T-cell (primary cell): ENCODE measurements at regions not wholly inside any gene's neighbourhood (a gene's known extent, or its start where the extent isn't known, plus 50 kb on each side); places are given as distances from the start of the nearest gene placed in this dataset.

Experiments
- ATAC-seq, 4 experiments: fragments of 200-7000 bp in 3 of 4; fragments of 150-1000 bp in 1 of 4; cut with Tn5 transposase; replicated peaks in 1 of 4; 1 replicate in 3 of 4; 2 replicates in 1 of 4; pipeline ENCODE4 v1.10.0; 2021; ENCODE audit warnings: moderate library complexity in 3 of 4, mild to moderate bottlenecking in 2 of 4, moderate number of reproducible peaks in 1 of 4
- CTCF ChIA-PET, 2 donors: fragments of 300-600 bp; sonication (Branson Sonifier 250); formaldehyde crosslinking; loops; one replicate each; lab custom pipeline; 2022; ENCODE audit warnings: antibody characterized with exemption in 2 of 2; lab: Charles Lee
- POLR2A ChIA-PET, 2 donors: fragments of 300-600 bp; sonication (Branson Sonifier 250); formaldehyde crosslinking; loops; one replicate each; lab custom pipeline; 2022; ENCODE audit warnings: antibody characterized with exemption in 2 of 2; lab: Charles Lee
- DNase-seq, 35 experiments: peaks; one replicate each; pipeline versions ENCODE4 v3.0.0 to v3.0.0-alpha.2; 2013 to 2023
- H3K27ac ChIP-seq: one replicate; pipeline ENCODE4 v1.5.1; 2013; ENCODE audit warnings: low read length
- H3K27me3 ChIP-seq, 2 experiments: replicated peaks in 1 of 2; 1 replicate in 1 of 2; 2 replicates in 1 of 2; pipeline versions ENCODE4 v1.6.1 to v1.7.0; 2013; ENCODE audit warnings: low read length in 1 of 2, mixed read lengths in 1 of 2; ENCODE audit not compliant: control insufficient read depth in 2 of 2, insufficient read depth in 2 of 2; ENCODE audit errors: extremely low read depth in 1 of 2
- H3K36me3 ChIP-seq, 2 donors: 1 replicate in 1 of 2; 2 replicates in 1 of 2; pipeline versions ENCODE4 v1.6.1 to v1.7.0; 2013; ENCODE audit warnings: low read length in 1 of 2; ENCODE audit not compliant: control insufficient read depth in 2 of 2, insufficient read depth in 1 of 2; ENCODE audit errors: extremely low read depth in 1 of 2
- H3K4me1 ChIP-seq, 2 experiments: 1 replicate in 1 of 2; 2 replicates in 1 of 2; pipeline versions ENCODE4 v1.6.1 to v1.7.0; 2013; ENCODE audit warnings: low read length in 2 of 2, mixed read lengths in 1 of 2; ENCODE audit not compliant: insufficient read depth in 2 of 2, control insufficient read depth in 1 of 2; ENCODE audit errors: extremely low read depth in 1 of 2
- H3K4me3 ChIP-seq, 2 donors: 1 replicate in 1 of 2; 2 replicates in 1 of 2; pipeline versions ENCODE4 v1.5.1 to v1.7.0; 2013; ENCODE audit warnings: mild to moderate bottlenecking in 2 of 2, low read length in 1 of 2, moderate library complexity in 1 of 2; ENCODE audit not compliant: control insufficient read depth in 1 of 2; ENCODE audit errors: extremely low read depth in 1 of 2
- H3K9me3 ChIP-seq: 2 replicates; pipeline ENCODE4 v1.7.0; 2013
- H3K27ac Mint-ChIP-seq, 2 donors: one replicate each; pipeline ENCODE4 v1.8.0; 2020 to 2021; ENCODE audit warnings: mild to moderate bottlenecking in 2 of 2, mixed read lengths in 2 of 2
- H3K27me3 Mint-ChIP-seq, 2 donors: one replicate each; pipeline ENCODE4 v1.8.0; 2021 to 2022; ENCODE audit warnings: mixed read lengths in 2 of 2
- H3K36me3 Mint-ChIP-seq: one replicate; pipeline ENCODE4 v1.8.0; 2021; ENCODE audit warnings: mixed read lengths
- H3K4me1 Mint-ChIP-seq, 3 donors: one replicate each; pipeline ENCODE4 v1.8.0; 2020 to 2022; ENCODE audit warnings: mixed read lengths in 3 of 3, mild to moderate bottlenecking in 1 of 3
- H3K4me3 Mint-ChIP-seq, 3 donors: one replicate each; pipeline ENCODE4 v1.8.0; 2020 to 2022; ENCODE audit warnings: mild to moderate bottlenecking in 3 of 3, mixed read lengths in 3 of 3, moderate library complexity in 3 of 3
- H3K9me3 Mint-ChIP-seq, 3 donors: one replicate each; pipeline ENCODE4 v1.8.0; 2020 to 2022; ENCODE audit warnings: mixed read lengths in 3 of 3
- WGBS: methylation state at CpG from one replicate; pipeline ENCODE4 v1.1.5; 2013; ENCODE audit warnings: missing lambda C conversion rate; ENCODE audit not compliant: insufficient coverage; 5-methylcytosine and 5-hydroxymethylcytosine counted together

GRCh38 chr2:221096706-221097567 lies 475.2 kb downstream of the EPHA4 start:
- ChIA-PET CTCF (no interaction called here), POLR2A (no interaction called here)
- H3K27me3 ChIP-seq, result peaks cover 0 to 7% of the 10 kb centered on the region in 2 experiments
- WGBS, result 81% methylated on average over 2 of the region's 10 CpGs
- no peaks in the 10 kb centered on the region for H3K9me3 ChIP-seq
- ATAC-seq, result no peak
- no peak overlapping the region for H3K27ac ChIP-seq
- Mint-ChIP-seq H3K27ac (no peak overlapping the region), H3K4me1 (no peaks in the 10 kb centered on the region), H3K27me3 (peaks cover 1 to 7% of the 10 kb centered on the region in 2 donors), H3K36me3 (no peaks in the 10 kb centered on the region), H3K9me3 (no peaks in the 10 kb centered on the region), H3K4me3 (no peak overlapping the region)
- DNase-seq, result no peak
- H3K36me3 ChIP-seq, result no peaks in the 10 kb centered on the region
- no peak overlapping the region for H3K4me3 ChIP-seq
- H3K4me1 ChIP-seq, result no peaks in the 10 kb centered on the region

GRCh38 chr2:221097568-221097915 lies 474.6 kb downstream of the EPHA4 start:
- CTCF ChIA-PET, result no interaction called here
- POLR2A ChIA-PET, result no interaction called here
- Mint-ChIP-seq H3K27me3 (peaks cover 1 to 7% of the 10 kb centered on the region in 2 donors), H3K4me3 (no peak overlapping the region), H3K27ac (no peak overlapping the region), H3K4me1 (no peaks in the 10 kb centered on the region), H3K9me3 (no peaks in the 10 kb centered on the region), H3K36me3 (no peaks in the 10 kb centered on the region)
- DNase-seq, result no peak
- no peak overlapping the region for H3K27ac ChIP-seq
- H3K4me3 ChIP-seq, result no peak overlapping the region
- WGBS, result 100% methylated on average over 1 of the region's 1 CpG
- no peaks in the 10 kb centered on the region for H3K36me3 ChIP-seq
- H3K9me3 ChIP-seq, result no peaks in the 10 kb centered on the region
- ATAC-seq, result no peak
- no peaks in the 10 kb centered on the region for H3K4me1 ChIP-seq
- H3K27me3 ChIP-seq, result peaks cover 0 to 7% of the 10 kb centered on the region in 2 experiments

GRCh38 chr2:221097949-221098348 lies 474.2 kb downstream of the EPHA4 start:
- ATAC-seq, result no peak
- Histone ChIP-seq H3K27me3 (peaks cover 0 to 7% of the 10 kb centered on the region in 2 experiments), H3K27ac (no peak overlapping the region), H3K4me1 (no peaks in the 10 kb centered on the region), H3K9me3 (no peaks in the 10 kb centered on the region), H3K4me3 (no peak overlapping the region), H3K36me3 (no peaks in the 10 kb centered on the region)
- H3K27ac Mint-ChIP-seq, result no peak overlapping the region
- no peak overlapping the region for H3K4me3 Mint-ChIP-seq
- H3K9me3 Mint-ChIP-seq, result no peaks in the 10 kb centered on the region
- POLR2A ChIA-PET, result no interaction called here
- no peaks in the 10 kb centered on the region for H3K36me3 Mint-ChIP-seq
- no peaks in the 10 kb centered on the region for H3K4me1 Mint-ChIP-seq
- H3K27me3 Mint-ChIP-seq, result peaks cover 1 to 3% of the 10 kb centered on the region in 2 donors
- 62% methylated on average over 4 of the region's 7 CpGs for WGBS
- DNase-seq, result no peak
- CTCF ChIA-PET, result no interaction called here

- ChIA-PET POLR2A (no interaction called here), CTCF (no interaction called here)
- peaks cover 0 to 6% (median 0%) of the 10 kb centered on the region in 3 donors for H3K4me1 Mint-ChIP-seq
- 70% methylated on average over 6 of the region's 11 CpGs for WGBS
- DNase-seq (no peak), ATAC-seq (no peak)
- H3K4me1 ChIP-seq, result no peaks in the 10 kb centered on the region
- no peak overlapping the region for H3K4me3 Mint-ChIP-seq
- H3K4me3 ChIP-seq, result no peak overlapping the region
- no peak overlapping the region for H3K27ac Mint-ChIP-seq
- H3K27ac ChIP-seq, result no peak overlapping the region
- H3K9me3 Mint-ChIP-seq, result peaks cover 0 to 1% (median 0%) of the 10 kb centered on the region in 3 donors
- no peaks in the 10 kb centered on the region for H3K9me3 ChIP-seq
- no peaks in the 10 kb centered on the region for H3K36me3 Mint-ChIP-seq
- no peaks in the 10 kb centered on the region for H3K36me3 ChIP-seq
- peaks cover 0 to 13% of the 10 kb centered on the region in 2 experiments for H3K27me3 ChIP-seq
- H3K27me3 Mint-ChIP-seq, result peaks cover 0 to 7% of the 10 kb centered on the region in 2 donors
These were observed 471.5 kb downstream of the EPHA4 start for GRCh38 chr2:221100467-221101089.

- DNase-seq (no peak), ATAC-seq (no peak)
- Mint-ChIP-seq H3K9me3 (peaks cover 0 to 5% (median 0%) of the 10 kb centered on the region in 3 donors), H3K4me3 (no peak overlapping the region), H3K36me3 (no peaks in the 10 kb centered on the region), H3K27me3 (peaks cover 0 to 11% of the 10 kb centered on the region in 2 donors), H3K4me1 (peaks cover 0 to 6% (median 0%) of the 10 kb centered on the region in 3 donors), H3K27ac (no peak overlapping the region)
- Histone ChIP-seq H3K27ac (no peak overlapping the region), H3K4me1 (no peaks in the 10 kb centered on the region), H3K4me3 (no peak overlapping the region), H3K36me3 (no peaks in the 10 kb centered on the region), H3K9me3 (no peaks in the 10 kb centered on the region), H3K27me3 (peaks cover 0 to 13% of the 10 kb centered on the region in 2 experiments)
- POLR2A ChIA-PET, result interaction anchor here (0.5 to 0.7 kb wide), 2 partner anchors 11 to 101 kb away, joined by 3 read pairs; no protein-coding TSS in a partner anchor
- WGBS, result 98% methylated on average over 5 of the region's 6 CpGs
- CTCF ChIA-PET, result no interaction called here
These were observed 469.0 kb downstream of the EPHA4 start for GRCh38 chr2:221102896-221103688.

GRCh38 chr2:221103930-221104329 lies 468.2 kb downstream of the EPHA4 start:
- ChIA-PET CTCF (no interaction called here), POLR2A (interaction anchor here (0.5 to 0.7 kb wide), 2 partner anchors 11 to 100 kb away, joined by 3 read pairs; no protein-coding TSS in a partner anchor)
- H3K36me3 ChIP-seq, result no peaks in the 10 kb centered on the region
- ATAC-seq (no peak), DNase-seq (no peak)
- no peaks in the 10 kb centered on the region for H3K4me1 ChIP-seq
- no peaks in the 10 kb centered on the region for H3K9me3 ChIP-seq
- Mint-ChIP-seq H3K36me3 (no peaks in the 10 kb centered on the region), H3K27ac (no peak overlapping the region), H3K4me3 (no peak overlapping the region), H3K4me1 (peaks cover 0 to 6% (median 0%) of the 10 kb centered on the region in 3 donors), H3K9me3 (peaks cover 0 to 5% (median 0%) of the 10 kb centered on the region in 3 donors), H3K27me3 (peaks cover 0 to 11% of the 10 kb centered on the region in 2 donors)
- no peak overlapping the region for H3K27ac ChIP-seq
- WGBS, result 80% methylated on average over 4 of the region's 5 CpGs
- H3K4me3 ChIP-seq, result no peak overlapping the region
- peaks cover 0 to 13% of the 10 kb centered on the region in 2 experiments for H3K27me3 ChIP-seq
